ENCODE measurements at regions not wholly inside any gene's neighbourhood (a gene's known extent, or its start where the extent isn't known, plus 50 kb on each side); places are given as distances from the start of the nearest gene placed in this dataset.

DNA sequence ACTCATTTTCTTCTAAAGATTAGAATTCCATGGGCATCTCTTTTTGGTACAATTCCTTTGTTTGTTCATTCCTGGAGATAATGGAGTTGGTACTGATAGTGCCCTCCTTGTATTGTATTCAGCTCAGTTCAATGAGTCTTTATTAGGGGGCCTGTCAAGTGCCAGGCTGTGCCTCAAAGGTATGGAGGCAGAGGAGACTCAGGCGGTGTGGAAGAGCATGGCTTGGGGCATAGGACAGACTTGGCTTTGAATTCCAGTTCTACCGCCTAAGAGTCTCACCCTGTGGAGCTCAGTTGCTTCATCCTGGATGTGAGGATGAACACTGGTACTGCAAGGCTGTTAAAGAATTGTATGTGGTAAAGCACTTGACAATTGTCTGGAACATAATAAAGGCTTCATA lies 196.6 kb upstream of the IL12A start:
- H3K4me3 ChIP-seq, result no peak overlapping the region
- H3K36me3 ChIP-seq, result no peaks in the 10 kb centered on the region
- peak overlapping the region; percentile 49 to 89 for H3K27ac ChIP-seq
- intact Hi-C loops (cut with DNase I), result no loop called here
- peaks cover 22 to 71% of the 10 kb centered on the region in 2 donors for H3K4me1 ChIP-seq
- TF ChIP-seq, protein P1, sequence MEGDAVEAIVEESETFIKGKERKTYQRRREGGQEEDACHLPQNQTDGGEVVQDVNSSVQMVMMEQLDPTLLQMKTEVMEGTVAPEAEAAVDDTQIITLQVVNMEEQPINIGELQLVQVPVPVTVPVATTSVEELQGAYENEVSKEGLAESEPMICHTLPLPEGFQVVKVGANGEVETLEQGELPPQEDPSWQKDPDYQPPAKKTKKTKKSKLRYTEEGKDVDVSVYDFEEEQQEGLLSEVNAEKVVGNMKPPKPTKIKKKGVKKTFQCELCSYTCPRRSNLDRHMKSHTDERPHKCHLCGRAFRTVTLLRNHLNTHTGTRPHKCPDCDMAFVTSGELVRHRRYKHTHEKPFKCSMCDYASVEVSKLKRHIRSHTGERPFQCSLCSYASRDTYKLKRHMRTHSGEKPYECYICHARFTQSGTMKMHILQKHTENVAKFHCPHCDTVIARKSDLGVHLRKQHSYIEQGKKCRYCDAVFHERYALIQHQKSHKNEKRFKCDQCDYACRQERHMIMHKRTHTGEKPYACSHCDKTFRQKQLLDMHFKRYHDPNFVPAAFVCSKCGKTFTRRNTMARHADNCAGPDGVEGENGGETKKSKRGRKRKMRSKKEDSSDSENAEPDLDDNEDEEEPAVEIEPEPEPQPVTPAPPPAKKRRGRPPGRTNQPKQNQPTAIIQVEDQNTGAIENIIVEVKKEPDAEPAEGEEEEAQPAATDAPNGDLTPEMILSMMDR (IDR thresholded peaks at IDR 0.05), result no peak
- peak in 1 of 2 donors; percentile 45 for DNase-seq (ENCODE audit: low spot score in 2 of 2)
- H3K27me3 ChIP-seq, result no peaks in the 10 kb centered on the region
- H3K9me3 ChIP-seq, result no peaks in the 10 kb centered on the region

DNA sequence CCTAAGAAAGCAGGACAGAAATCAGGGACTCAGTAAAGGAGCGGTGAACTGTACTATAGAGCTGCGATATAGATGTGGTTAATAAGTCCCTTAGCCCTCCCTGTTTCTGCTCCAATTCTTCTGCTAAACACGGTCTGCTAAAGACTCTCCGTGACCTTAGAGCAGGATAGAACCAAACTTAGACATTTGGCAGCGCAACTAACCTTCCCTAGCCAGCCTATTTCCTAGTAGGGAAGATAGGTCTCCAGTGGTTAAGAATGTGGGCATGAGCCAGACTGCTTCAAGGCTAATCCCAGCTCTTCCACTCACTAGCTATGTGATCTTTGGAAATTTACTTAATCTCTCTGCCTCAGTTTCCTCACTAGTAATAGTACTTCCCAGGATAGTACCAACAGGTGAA lies 193.6 kb upstream of the IL12A start:
- intact Hi-C loops (cut with DNase I), result no loop called here
- Histone ChIP-seq H3K4me3 (no peak overlapping the region), H3K27ac (peak overlapping the region; percentile 86 to 89), H3K36me3 (no peaks in the 10 kb centered on the region), H3K4me1 (peaks cover 15 to 80% of the 10 kb centered on the region in 2 donors), H3K9me3 (no peaks in the 10 kb centered on the region), H3K27me3 (no peaks in the 10 kb centered on the region)
- peak in 1 of 2 donors; percentile 71 for DNase-seq (ENCODE audit: low spot score in 2 of 2)
- TF ChIP-seq, protein P1 (IDR thresholded peaks at IDR 0.05), result no peak

GRCh38 chr3:159795681-159796175 lies 192.9 kb upstream of the IL12A start:
- H3K36me3 ChIP-seq, result no peaks in the 10 kb centered on the region
- H3K4me1 ChIP-seq, result peaks cover 15 to 83% of the 10 kb centered on the region in 2 donors
- TF ChIP-seq, protein P1 (IDR thresholded peaks at IDR 0.05), result no peak
- no peak for DNase-seq (ENCODE audit: low spot score in 2 of 2)
- H3K9me3 ChIP-seq, result no peaks in the 10 kb centered on the region
- peak overlapping the region; percentile 86 to 89 for H3K27ac ChIP-seq
- no peak overlapping the region for H3K4me3 ChIP-seq
- no peaks in the 10 kb centered on the region for H3K27me3 ChIP-seq
- intact Hi-C loops (cut with DNase I), result loop anchor here (1.0 kb wide), 2 partner anchors 20 to 30 kb away; no protein-coding TSS in a partner anchor

DNA sequence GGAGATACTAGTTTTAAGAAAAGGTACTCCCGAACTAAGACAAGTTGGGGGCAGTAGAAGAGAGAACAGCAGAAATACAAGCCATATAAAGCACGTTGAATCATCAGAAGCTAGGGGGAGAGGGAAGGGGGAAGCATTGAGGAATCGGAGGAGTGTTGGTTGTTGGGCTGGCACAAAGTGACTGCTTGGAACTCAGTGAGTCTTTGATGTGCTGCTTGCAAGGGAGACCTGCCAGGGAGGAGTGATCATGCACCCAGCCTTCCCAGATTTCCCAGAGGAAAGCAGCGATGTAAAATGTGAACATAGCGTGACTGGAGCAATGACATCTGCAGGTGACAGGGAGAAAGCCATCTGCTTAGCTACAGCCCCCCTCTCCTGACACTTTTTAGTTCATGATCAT lies 192.4 kb upstream of the IL12A start:
- H3K4me3 ChIP-seq, result no peak overlapping the region
- TF ChIP-seq, protein P1 (IDR thresholded peaks at IDR 0.05), result no peak
- intact Hi-C loops (cut with DNase I), result loop anchor here (1.0 kb wide), 2 partner anchors 21 to 31 kb away; no protein-coding TSS in a partner anchor

GRCh38 chr3:159796744-159797143 lies 191.9 kb upstream of the IL12A start:
- Histone ChIP-seq H3K27me3 (no peaks in the 10 kb centered on the region), H3K36me3 (no peaks in the 10 kb centered on the region), H3K27ac (peak overlapping the region; percentile 86 to 89), H3K9me3 (no peaks in the 10 kb centered on the region), H3K4me3 (no peak overlapping the region), H3K4me1 (peaks cover 9 to 77% of the 10 kb centered on the region in 2 donors)
- no peak for DNase-seq (ENCODE audit: low spot score in 2 of 2)
- intact Hi-C loops (cut with DNase I), result loop anchor here (1.0 kb wide), 2 partner anchors 21 to 31 kb away; no protein-coding TSS in a partner anchor
- TF ChIP-seq, protein P1 (IDR thresholded peaks at IDR 0.05), result no peak

More for the DNA sequence above, 192.4 kb upstream of the IL12A start:
- H3K27ac ChIP-seq, result peak overlapping the region; percentile 86 to 89
- H3K9me3 ChIP-seq, result no peaks in the 10 kb centered on the region
- DNase-seq (ENCODE audit: low spot score in 2 of 2), result peak in 1 of 2 donors; percentile 90
- no peaks in the 10 kb centered on the region for H3K27me3 ChIP-seq
- peaks cover 12 to 81% of the 10 kb centered on the region in 2 donors for H3K4me1 ChIP-seq
- H3K36me3 ChIP-seq, result no peaks in the 10 kb centered on the region
